GM19328 (cell line): ENCODE measurements at regions not wholly inside any gene's neighbourhood (a gene's known extent, or its start where the extent isn't known, plus 50 kb on each side); places are given as distances from the start of the nearest gene placed in this dataset.
A peak's percentile ranks its signal among the peaks of the same experiment; 100 is the strongest.
"Not testable (repeated sequence)": the region's sequence is repeated elsewhere in the genome, so short reads cannot be mapped to it uniquely, and the experiment has no call there.

Source experiments
- ATAC-seq: cut with Tn5 transposase; IDR thresholded peaks from one replicate; pipeline ENCODE4 v1.9.1; 2021; ENCODE audit warnings: mild to moderate bottlenecking, moderate library complexity; ENCODE audit not compliant: unreplicated experiment

DNA sequence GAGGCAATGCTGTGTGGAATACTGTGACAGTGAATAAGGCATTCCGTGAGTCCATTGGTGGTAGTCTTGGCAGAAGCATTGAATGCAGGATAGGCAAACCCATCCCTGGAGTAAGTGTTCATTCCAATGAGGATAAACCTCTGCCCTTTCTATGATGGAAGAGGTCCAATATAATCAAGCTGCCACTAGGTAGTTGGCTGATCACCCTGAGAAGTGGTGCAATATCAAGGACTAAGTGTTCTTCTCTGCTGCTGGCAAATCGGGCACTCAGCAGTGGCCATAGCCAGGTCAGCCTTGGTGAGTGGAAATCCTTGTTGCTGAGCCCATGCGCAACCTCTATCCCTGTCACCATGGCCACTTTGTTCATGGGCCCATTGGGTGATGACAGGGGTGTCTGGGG is 70.1 kb downstream of the FBXO4 start:
- no peak for ATAC-seq

DNA sequence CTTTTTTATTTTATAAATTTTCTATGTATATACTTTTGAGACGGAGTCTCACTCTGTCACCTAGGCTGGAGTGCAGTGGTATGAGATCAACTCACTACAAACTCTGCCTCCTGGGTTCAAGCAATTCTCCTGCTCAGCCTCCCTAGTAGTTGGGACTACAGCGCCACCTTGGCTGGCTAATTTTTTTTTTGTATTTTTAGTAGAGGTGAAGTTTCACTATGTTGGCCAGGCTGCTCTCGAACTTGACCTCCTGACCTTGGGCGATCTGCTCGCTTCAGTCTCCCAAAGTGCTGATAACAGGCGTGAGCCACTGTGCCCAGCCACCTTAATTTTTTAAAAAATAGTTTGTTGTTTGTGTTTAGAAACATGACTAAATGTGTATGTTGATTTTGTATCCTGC is 76.6 kb downstream of the FBXO4 start:
- ATAC-seq, result no peak

DNA sequence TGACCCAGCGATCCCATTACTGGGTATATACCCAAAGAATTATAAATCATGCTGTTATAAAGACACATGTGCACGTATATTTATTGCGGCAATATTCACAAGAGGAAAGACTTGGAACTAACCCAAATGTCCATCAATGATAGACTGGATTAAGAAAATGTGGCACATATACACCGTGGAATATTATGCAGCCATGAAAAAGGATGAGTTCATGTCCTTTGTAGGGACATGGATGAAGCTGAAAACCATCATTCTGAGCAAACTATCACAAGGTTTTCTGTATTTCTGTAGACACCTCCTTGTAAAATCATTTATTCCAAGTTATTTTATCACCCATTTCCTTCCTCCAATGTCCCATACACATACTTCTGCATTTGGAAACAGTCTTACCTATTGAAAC is 78.8 kb downstream of the FBXO4 start:
- not testable (repeated sequence) for ATAC-seq

DNA sequence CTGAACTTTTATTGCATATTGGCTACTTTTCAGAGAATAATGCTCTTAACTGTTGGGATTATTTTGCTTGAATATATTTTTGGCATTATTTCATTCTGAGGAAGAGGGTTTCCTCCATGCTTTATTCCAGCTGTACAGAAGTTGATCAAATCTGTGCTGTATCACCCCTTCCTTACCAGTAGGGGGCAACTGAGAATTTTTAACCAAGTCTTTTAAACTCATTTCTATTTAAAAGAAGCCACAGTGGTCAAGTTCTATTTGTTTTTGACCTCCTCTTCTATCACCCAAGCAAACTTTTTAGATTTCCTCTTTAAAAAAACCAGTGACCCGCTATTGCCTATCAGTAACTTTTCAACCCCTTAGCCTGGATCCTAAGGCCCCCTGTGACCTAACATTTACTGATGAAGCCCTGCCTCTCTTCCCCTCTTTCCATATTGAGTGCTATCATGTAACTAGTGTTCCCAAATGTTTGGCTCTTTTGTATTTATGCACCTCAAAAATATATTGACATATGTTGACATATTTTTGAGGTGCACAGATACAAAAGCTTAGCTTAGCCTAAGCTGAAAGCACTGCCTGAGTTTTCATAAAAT is 80.6 kb downstream of the FBXO4 start:
- peak; percentile 59 for ATAC-seq

DNA sequence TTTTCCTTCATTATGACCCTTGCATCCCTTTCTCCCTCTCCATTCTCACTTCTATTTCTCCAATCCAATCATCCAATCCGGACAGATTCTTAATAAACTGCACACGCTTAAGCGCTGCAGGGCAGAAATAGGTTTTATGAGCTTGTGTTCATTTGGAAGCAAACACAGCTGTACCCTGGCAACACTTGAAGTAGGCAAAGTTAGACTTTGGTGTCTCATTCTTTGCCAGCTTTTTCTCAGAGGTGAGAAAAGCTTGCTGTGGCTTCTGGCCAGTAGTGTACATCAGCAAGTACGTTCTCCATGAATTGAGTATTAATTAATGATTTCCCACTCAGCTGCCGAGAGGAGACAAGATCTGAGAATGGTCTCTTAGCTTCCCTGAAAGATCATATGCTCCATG is 88.5 kb downstream of the FBXO4 start:
- no peak for ATAC-seq

DNA sequence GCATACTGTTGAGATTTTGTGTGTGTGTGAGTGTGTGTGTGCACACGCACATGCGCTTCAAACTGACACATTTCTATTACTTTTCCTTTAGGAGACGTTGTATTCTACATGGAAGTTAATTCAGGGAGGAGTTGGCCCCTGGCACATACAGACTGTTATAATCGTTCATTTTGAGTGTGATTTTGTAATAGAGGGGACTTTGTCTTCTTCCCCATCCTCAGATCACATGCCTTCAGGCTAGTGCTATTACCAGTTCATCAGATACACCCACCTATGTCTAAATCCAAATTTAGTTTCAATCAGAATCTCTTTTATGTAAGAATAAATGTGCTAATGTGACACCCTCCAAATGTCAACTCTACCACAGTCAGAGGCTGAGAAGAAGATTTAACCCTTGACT is 90.2 kb downstream of the FBXO4 start:
- no peak for ATAC-seq

DNA sequence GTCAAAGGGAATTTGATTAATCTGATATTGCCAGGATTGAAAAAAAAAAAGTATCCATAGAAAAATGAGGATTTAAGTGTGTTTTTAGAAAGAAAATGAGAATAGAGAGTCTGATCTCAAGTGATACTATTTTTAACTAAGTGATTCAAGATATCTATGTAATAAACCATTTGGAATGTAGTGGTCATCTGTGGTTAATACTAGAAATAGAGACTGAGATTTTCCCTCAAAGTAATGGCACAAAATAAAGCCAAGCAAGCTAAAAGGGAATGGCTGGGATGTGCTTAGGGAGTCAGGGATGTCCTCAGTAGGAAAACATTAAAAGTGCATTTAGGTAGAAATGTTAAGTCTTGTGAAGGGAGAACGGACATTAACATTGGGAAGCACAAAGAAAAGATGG is 90.6 kb downstream of the FBXO4 start:
- no peak for ATAC-seq

DNA sequence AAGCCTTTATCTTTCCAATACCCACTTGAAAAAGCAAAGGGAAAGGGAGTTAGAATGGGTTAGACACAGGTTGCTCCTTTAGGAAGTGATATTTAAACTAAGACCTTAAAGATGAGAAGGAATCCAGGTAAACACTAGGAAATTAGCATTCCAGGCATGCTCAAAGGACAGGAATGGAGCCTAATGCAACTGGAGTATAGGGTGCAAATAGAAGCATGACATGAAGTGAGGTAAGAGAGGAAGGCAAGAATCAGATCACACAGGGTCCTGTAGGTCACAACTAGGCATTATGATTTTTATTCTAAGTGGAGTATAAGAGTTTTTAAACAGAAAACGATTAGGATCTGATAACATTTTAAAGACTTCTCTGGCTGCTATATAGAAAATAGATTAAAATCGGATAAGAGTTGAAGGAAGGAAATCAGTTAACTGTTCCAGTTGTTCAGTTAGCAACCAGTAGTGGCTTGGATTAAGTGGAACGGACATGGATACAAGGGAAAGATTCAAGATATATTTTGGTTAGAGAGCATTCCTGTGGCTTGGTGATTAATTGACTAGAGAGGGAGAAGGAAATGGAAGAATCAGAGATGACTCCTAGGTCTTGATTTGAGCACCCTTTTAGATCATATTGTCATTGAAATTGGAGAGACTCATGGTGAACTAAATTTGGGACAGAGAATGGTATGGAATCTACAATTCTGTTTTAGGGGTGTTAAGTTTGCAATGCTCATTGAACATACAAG is 95.9 kb downstream of the FBXO4 start:
- no peak for ATAC-seq

DNA sequence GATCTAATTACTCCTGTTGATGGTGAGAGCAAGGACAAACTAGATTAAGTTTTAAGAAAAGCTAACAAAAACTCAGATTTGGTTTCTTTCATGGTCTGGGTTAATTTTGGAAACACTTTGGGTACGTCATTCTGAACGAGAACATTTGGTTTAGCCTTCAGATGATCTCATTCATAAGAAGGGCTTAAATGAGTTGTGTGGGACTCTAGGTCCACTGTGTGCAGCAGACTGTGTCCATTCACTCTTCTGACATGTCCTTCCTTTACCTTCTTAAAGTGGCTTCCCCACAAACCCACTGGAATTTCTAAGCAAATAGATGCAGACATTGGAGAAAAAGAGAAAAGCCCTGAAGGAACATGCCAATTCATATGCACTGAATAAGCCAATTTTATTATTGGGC is 96.8 kb downstream of the FBXO4 start:
- ATAC-seq, result no peak

DNA sequence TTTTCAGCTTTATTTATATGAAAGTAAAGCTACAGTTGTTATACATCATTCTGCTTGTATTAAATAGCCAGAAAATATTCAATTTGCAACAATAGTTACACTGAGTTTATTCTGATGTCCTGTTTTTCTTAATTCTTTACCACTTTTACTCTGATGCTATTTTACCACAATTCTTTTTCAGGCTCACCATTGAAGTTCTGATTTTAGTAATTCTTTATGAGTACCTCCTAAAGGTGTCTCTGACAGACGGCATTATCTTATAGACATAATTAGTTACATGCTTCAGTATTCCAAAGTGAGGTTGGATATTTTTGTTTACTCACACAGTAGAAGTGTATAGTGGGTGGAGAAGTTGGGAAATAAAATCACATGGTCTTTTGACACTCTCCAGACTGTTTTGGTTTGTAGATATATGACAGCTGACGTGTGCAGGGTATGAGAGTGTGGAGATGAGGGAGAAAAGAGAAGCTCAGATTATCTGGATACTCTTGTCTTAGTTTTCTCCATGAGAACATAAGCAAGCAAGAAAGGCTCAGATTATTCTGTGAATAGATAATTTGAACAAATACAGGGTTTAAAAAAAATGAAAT is 97.4 kb downstream of the FBXO4 start:
- ATAC-seq, result no peak

DNA sequence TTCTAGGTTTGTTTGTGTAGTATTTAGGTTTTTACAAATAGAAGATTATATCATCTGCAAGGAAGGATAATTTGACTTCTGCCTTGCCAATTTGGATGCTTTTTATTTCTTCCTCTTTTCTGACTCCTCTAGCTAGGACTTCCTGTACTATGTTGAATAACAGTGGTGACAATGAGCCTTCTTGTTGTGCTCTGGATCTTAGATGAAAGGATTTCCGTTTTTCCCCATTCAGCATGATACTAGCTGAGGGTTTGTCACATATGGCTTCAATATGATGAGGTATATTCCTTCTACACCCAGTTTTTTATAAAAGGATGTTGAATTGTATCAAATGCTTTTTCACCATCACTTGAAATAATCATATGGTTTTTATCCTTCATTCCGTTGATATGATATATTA is 101.4 kb downstream of the FBXO4 start:
- ATAC-seq, result no peak

DNA sequence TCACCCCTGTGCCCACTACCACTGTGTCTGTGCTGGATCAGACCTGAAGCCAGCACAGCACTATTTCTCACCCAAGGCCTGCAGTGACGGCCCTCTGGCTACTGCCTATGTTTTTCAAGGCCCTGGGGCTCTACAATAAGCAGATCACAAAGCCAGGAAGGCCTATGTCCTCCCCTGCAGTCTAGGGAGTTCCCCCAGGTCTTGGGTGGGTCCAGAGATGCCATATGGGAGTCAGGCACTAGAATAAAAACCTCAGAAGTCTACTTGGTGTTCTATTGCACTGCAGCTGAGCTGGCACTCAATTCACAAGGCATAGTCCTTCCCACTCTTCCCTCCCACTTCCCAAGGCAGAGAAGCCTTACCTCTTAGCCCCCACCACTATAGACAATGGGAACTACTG is 107.1 kb downstream of the FBXO4 start:
- ATAC-seq, result no peak

DNA sequence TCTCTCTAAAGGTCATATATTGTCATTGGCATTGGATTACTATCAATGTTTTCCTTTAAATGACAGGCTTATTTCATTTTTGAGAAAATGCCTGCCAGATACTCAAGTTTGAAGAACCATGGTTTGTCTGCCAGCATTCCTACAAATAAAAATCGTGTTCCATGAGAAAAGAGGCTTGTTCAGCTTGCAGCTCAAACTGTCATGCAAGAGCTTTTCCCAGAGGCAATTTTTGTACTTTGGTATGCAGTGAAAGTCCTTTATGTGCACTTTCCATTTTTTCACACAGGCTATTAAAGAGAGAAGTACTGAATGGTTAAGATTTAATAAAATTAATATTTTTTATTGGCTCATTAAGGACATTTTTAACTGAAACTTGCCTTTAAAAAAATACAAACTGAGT is 110.4 kb downstream of the FBXO4 start:
- ATAC-seq, result no peak

DNA sequence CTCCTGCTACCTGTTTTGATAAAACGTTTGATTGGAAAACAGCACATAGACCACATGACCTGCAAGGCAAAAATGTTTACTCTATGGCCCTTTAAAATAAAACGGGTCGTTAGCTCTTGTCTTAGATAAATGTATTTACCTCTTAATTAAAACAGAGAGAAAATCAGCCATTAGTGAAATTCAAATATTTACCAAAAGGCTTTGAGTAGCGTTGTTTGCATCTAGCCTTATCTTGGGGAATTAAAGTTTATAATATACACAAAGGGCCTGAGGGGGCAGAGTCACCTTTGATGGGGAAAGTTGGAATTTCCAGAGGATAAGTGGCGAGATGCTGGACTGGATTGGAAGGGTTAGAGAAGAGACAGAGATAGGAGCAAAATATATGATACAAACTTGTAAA is 111.3 kb downstream of the FBXO4 start:
- no peak for ATAC-seq

DNA sequence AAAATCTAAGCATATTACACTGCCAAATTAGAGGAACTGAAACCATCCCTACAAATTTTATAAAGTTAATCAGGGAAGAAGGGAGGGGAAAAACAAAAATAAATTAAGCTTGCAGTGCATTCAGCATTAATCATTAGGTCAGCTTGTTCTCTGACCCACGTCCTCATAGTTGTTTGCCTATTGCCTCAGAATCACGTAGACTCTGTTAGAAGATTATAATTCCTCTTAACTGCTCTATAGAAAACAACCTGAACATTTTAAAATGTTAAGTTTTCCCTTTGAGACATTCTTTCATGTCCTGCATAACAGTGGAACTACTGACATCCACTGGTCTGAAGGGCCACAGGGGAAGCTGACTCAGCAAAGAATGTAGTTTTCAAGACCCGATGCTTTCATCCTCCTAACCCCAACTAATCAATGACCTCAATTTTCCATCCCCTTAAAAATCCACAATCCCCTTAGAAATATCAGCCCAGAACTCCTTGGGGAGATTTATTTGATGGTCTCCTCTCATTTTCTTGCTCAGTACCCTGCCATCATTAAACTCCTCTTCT is 112.4 kb downstream of the FBXO4 start:
- ATAC-seq, result no peak

DNA sequence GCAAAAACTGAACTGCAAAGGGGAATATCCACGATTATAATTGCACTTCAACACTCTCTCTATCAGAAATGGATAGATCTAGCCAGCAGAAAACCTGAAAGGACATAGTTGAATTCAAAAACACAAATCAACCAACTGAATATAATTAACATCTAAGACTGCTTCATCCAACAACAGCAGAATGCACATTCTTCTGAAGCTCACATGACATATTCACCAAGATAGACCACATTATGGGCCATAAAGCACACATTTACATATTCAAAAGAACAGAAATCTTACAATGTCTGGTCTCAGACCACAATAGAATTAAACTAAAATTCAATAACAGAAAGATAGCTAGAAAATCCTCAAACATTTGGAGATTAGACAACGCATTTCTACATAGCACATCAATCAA is 118.3 kb downstream of the FBXO4 start:
- no peak for ATAC-seq

DNA sequence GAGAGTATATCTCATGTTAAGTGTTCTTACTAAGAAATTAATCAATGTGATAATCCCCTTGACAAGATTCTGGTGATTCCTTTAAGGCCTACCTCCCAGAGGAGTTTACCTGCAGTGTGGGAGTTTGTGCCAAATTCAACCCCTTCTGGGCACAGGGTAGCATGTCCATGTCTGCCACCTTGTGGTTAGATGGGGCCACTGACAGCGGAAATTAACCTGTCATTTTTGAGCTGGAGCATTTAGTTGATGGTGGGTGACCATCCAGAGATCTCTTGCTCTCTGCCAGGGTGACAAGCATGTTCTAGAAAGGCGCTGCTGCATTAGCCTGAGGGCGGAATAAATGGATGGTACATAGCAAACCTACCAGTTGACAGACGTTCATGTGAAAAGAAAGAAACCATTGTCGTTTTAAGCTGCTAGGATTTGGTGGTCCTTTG is 132.2 kb downstream of the FBXO4 start:
- no peak for ATAC-seq

DNA sequence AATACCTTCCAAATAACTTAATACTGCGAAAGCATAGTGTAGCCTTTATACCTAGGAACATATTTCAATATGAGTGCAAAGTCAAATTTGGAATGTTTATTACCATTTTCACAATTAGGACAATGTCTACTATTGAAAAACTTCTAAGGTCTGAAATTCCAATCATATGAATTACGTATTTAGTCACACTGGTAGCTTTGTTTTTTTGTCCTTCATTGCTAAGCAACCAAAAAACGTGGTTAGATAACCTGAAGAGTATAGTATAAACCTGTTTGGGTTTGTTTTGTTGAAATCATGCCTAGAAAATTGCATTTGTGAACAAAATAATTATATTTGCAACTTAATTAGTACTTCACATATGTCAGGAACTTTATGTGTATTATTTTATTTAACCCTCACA is 134.2 kb downstream of the FBXO4 start:
- ATAC-seq, result no peak

DNA sequence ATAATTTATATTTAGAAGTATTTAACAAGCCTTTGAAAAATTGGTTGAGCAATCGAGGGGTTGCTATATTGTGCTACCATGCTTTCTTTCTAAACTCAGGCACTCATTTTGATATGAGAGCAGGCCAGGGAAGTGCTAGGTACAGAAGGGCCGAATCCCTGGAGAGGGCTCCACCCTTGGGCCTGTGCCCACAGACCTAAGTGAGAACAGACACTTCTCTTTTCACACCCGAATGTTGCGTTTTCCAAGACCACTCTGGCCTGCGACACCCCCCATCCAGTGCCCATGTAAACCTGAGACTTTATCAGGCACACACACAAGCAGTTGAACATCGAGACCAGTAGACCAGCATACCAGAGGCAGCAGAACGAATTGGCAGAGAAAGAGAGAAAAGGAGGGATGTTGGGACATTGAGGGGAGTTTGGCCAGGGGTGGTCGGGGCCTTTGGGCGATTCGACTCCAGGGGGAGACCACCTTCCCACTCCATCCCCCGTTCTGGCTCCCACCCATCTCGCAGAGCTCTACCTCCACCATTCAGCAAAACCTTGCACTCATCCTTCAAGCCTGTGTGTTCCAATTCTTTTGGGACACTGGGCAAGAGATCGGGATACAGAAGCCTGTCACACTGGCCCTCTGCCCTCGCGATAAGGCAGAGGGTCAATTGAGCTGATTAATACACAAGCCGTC is 134.8 kb downstream of the FBXO4 start:
- no peak for ATAC-seq

DNA sequence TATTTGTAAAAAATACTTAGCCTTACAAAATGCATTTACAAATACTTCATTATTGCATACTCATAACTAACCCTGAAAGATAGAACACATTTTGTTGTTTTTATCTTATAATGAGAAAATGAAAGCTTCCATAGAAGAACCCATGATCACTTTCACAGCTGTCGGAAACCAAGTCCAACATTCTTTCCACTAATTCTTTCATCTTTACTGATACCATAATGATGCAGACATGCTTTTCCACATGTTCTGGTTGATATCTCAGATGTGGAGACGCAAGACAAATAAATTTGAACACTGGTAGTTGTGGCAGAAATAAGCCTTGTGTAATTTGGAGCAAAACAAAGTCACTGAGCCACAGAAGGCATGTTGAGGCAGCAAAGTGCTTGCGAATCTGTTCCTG is 136.0 kb downstream of the FBXO4 start:
- ATAC-seq, result no peak

DNA sequence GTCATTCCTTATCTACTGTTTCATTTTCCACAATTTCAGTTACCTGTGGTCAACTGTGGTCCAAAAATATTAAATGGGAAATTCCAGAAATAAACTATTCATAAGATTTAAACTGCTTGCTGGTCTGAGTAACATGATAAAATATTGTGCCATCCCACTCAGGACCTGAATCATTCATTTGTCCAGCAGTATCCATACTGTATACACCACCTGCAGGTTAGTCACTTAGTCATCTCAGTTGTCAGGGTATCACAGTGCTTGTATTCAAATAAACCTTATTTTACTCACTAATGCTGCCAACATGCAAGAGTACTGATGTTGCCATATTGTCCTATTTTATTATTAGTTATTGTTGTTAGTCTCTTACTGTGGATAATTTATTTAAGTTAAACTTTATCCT is 139.7 kb downstream of the FBXO4 start:
- no peak for ATAC-seq

DNA sequence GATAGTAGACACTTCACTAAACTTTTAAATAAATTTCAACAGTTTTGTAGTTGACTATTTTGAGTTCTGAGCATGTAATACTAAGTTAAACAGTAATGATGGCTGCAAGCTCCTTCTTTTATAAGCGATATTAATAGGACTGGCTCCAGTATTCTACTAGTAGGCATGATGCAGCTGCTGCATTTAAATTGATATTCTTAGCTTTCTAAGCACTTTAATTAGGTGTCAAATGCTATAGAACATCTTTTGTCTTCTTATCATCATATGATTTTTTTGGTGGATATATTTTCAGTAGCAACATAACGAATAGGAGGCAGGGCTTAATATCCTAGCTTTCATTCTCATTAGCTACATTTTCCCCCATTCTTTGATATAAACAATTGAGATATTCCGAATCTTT is 141.1 kb downstream of the FBXO4 start:
- ATAC-seq, result no peak
